ENCODE measurements at regions not wholly inside any gene's neighbourhood (a gene's known extent, or its start where the extent isn't known, plus 50 kb on each side); places are given as distances from the start of the nearest gene placed in this dataset.

DNA sequence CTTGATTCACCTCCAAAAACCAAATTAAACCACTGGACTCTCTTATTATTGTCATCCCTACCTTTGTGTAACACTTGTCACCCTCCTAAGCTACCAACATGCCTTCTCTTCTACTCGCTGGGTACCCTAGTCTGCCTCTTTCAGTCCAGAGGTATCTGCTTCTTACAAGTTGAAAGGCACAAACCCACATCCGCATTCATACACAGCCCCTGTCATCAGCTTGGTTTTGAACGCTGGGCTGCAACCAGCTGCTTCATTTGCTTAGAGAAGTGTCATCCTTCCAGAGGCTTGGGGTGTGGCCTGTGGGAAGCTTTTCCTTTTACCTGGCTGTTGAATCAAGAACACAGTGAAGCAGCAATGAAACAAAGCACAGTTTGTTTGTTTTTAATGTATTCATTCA is 138.8 kb upstream of the WWC1 start:
- H3K4me3 Mint-ChIP-seq = no peak overlapping the region
- H3K9me3 Mint-ChIP-seq = peaks cover 0 to 3% (median 0%) of the 10 kb centered on the region in 9 donors
- peaks cover 0 to 37% (median 11%) of the 10 kb centered on the region in 5 donors for H3K27me3 Mint-ChIP-seq
- H3K36me3 Mint-ChIP-seq = no peaks in the 10 kb centered on the region
- POLR2A ChIA-PET = no interaction called here
- DNase-seq (peak in 1 of 10 donors; percentile 6), ATAC-seq (no peak)
- no peak overlapping the region for H3K27ac Mint-ChIP-seq
- H3K4me1 Mint-ChIP-seq = no peaks in the 10 kb centered on the region

DNA sequence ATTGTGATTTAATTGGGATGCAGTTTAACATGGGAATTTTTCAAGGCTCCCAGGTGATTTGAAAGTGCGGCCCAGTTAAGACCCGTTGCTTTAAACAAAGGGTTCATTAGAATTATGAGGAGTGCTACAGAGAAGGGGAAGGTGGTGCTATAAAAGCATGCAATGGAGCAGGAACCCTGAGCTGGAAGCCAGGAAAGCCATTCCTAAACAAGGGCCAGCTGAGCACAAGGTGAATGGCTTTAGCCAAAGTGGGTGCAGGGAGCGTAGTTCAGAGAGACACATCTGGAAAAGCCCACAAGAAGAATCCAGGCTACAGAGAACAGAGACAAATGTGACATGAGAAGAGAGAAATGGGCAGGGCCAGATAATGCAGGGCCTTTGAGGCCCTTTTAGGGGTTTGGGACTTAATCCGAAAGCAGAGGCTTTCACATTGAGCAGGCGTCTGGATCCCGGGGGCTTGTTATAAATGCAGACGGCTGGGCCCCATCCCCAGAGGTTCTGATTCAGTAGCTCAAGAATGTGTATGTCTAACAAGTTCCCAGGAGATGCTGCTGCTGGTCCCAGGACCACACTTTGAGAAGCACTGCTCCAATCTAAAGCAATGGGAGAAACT is 138.1 kb upstream of the WWC1 start:
- Mint-ChIP-seq H3K4me3 (no peak overlapping the region), H3K27me3 (peaks cover 2 to 37% (median 11%) of the 10 kb centered on the region in 5 donors), H3K27ac (no peak overlapping the region), H3K9me3 (peaks cover 0 to 3% (median 0%) of the 10 kb centered on the region in 9 donors), H3K36me3 (no peaks in the 10 kb centered on the region), H3K4me1 (no peaks in the 10 kb centered on the region)
- POLR2A ChIA-PET = no interaction called here
- no peak for DNase-seq
- no peak for ATAC-seq

- H3K27ac Mint-ChIP-seq = no peak overlapping the region
- peaks cover 0 to 3% (median 0%) of the 10 kb centered on the region in 9 donors for H3K9me3 Mint-ChIP-seq
- H3K36me3 Mint-ChIP-seq = no peaks in the 10 kb centered on the region
- H3K4me3 Mint-ChIP-seq = no peak overlapping the region
- no peaks in the 10 kb centered on the region for H3K4me1 Mint-ChIP-seq
- DNase-seq (no peak), ATAC-seq (no peak)
- POLR2A ChIA-PET = interaction anchor here (0.6 kb wide), 1 partner anchor 1308 kb away, joined by 7 read pairs; no protein-coding TSS in a partner anchor
- H3K27me3 Mint-ChIP-seq = peaks cover 2 to 36% (median 11%) of the 10 kb centered on the region in 5 donors
Measured at GRCh38 chr5:168153876-168154270, 137.6 kb upstream of the WWC1 start.

DNA sequence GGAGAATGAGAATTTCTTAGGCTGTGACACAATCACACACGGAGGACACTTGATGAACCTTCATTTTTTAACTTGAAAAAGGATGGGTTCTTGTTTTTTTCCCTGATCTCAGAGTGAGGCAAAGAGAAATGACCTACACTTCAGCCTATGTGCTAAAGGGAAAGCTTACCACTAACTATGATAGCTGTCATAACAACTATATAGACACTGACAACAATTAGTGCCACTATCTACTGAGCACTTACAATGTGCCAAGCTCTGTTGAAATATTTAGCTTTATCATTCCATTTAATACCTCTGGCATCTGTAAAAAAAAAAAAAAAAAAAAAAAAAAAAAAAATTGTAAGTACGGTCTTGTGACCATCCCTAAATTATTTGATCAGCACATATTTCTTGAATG is 135.9 kb upstream of the WWC1 start:
- Mint-ChIP-seq H3K27me3 (peaks cover 2 to 25% (median 6%) of the 10 kb centered on the region in 5 donors), H3K4me1 (no peaks in the 10 kb centered on the region), H3K4me3 (no peak overlapping the region), H3K36me3 (no peaks in the 10 kb centered on the region), H3K27ac (no peak overlapping the region), H3K9me3 (peaks cover 0 to 3% (median 0%) of the 10 kb centered on the region in 9 donors)
- POLR2A ChIA-PET = no interaction called here
- no peak for ATAC-seq
- DNase-seq = no peak

DNA sequence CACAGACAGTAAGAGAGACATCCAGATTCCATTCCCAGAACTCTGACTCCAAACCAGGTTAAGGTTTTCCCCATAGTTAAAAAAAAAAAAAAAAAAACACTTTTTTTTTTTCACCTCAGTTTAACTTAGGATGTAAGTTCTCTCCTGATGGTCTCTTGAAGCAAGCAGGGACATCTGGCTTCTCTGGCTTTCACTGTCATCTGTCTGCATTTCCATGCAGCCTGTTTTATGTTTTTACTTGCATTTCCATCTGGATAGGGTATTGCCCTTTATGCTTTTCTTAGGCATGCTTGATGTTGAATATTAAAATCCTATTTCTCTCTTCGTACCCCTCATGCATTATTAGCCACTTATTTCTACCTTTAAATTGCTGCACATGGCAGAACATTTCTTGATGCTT is 135.3 kb upstream of the WWC1 start:
- H3K27ac Mint-ChIP-seq = no peak overlapping the region
- ATAC-seq (no peak), DNase-seq (no peak)
- no peaks in the 10 kb centered on the region for H3K36me3 Mint-ChIP-seq
- POLR2A ChIA-PET = no interaction called here
- no peak overlapping the region for H3K4me3 Mint-ChIP-seq
- no peaks in the 10 kb centered on the region for H3K4me1 Mint-ChIP-seq
- peaks cover 2 to 21% (median 4%) of the 10 kb centered on the region in 5 donors for H3K27me3 Mint-ChIP-seq
- peaks cover 0 to 3% (median 0%) of the 10 kb centered on the region in 9 donors for H3K9me3 Mint-ChIP-seq

DNA sequence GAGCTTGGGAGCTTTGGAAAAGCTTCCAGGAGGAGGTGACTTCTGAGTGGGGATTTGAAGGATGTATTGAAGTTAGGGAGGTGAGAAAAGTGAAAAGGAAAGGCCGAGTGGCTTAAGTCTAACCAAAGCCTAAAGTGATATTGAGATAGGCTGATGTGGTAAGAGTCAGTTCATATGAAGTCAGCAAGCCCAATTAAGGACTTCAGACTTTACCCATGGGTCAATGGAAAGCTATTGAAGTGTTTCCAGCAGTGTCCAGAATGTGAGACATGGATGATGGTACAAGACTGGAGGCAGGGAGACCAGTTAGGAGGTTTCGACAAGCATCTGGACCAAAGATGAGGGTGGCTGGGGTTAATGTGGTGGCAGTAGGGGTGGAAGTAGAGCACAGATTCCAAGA is 134.3 kb upstream of the WWC1 start:
- H3K4me1 Mint-ChIP-seq = no peaks in the 10 kb centered on the region
- no peak overlapping the region for H3K4me3 Mint-ChIP-seq
- peaks cover 3 to 20% (median 4%) of the 10 kb centered on the region in 5 donors for H3K27me3 Mint-ChIP-seq
- H3K36me3 Mint-ChIP-seq = no peaks in the 10 kb centered on the region
- ATAC-seq (no peak), DNase-seq (no peak)
- POLR2A ChIA-PET = interaction anchor here (0.6 kb wide), 1 partner anchor 914 kb away, joined by 6 read pairs; no protein-coding TSS in a partner anchor
- H3K9me3 Mint-ChIP-seq = peaks cover 0 to 3% (median 0%) of the 10 kb centered on the region in 9 donors
- no peak overlapping the region for H3K27ac Mint-ChIP-seq

DNA sequence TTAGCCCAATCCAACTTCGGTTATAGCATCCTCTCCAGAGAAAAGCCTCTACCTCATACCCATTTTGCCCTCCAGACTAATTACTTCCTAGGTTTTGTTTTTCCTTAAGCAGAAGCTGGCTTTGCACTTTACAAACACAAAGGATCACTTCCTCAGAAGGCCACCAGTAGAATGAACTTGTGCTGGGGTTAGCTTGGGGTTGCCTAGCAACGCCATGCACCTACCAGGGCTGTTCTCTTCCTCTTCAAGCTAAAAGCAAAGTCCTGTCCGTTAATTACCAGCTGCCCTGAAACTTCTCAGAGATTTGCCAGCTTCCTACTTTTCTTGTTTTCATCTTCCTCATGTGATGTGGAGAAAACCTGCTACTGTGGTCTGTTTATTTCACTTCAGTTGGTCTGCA is 132.0 kb upstream of the WWC1 start:
- Mint-ChIP-seq H3K9me3 (peaks cover 0 to 3% (median 0%) of the 10 kb centered on the region in 9 donors), H3K27me3 (peaks cover 2 to 18% (median 4%) of the 10 kb centered on the region in 5 donors), H3K4me1 (no peaks in the 10 kb centered on the region), H3K27ac (no peak overlapping the region), H3K4me3 (no peak overlapping the region), H3K36me3 (no peaks in the 10 kb centered on the region)
- POLR2A ChIA-PET = no interaction called here
- no peak for DNase-seq
- ATAC-seq = no peak

DNA sequence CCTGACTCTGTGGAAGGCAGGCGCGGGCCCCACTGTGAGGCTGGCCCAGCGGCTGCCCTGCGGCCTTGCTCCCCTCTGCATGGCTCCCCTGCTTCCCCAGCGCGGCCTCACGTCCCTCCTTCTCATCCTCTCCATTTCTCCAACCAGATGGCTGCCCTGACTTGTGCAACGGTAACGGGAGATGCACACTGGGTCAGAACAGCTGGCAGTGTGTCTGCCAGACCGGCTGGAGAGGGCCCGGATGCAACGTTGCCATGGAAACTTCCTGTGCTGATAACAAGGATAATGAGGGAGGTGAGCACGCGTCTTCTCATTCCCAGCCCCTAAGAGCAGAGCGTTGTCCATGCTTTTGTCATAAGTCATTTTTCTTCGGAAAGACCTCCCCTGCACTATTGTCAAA is 129.0 kb upstream of the WWC1 start:
- H3K9me3 Mint-ChIP-seq = peaks cover 0 to under 1% (median 0%) of the 10 kb centered on the region in 9 donors
- no peak for ATAC-seq
- H3K27ac Mint-ChIP-seq = no peak overlapping the region
- H3K27me3 Mint-ChIP-seq = peaks cover 0 to 9% (median 3%) of the 10 kb centered on the region in 5 donors
- H3K4me1 Mint-ChIP-seq = peaks cover 0 to 5% (median 0%) of the 10 kb centered on the region in 4 donors
- no peak for DNase-seq
- no peaks in the 10 kb centered on the region for H3K36me3 Mint-ChIP-seq
- H3K4me3 Mint-ChIP-seq = no peak overlapping the region
- POLR2A ChIA-PET = no interaction called here

DNA sequence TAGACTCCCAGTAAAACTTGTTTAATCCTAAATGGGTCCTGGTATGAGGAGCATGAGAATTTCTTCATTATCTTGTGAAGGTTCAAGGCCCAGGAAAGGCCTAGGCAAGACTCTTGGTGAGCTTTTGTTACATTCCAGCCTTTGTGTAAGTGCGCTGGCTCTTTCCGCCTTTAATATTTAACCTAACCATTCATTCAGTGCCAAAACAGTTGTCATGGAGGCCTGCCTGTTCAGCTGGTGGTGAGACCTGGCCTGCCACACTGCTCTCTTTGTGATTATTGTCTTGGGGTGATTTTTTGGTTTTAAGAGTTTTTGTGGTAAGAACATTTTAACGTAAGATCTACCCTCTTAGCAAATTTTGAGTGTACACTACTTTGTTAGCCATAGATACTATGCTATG is 127.5 kb upstream of the WWC1 start:
- DNase-seq (no peak), ATAC-seq (no peak)
- peaks cover 0 to 5% (median 0%) of the 10 kb centered on the region in 4 donors for H3K4me1 Mint-ChIP-seq
- POLR2A ChIA-PET = no interaction called here
- H3K27ac Mint-ChIP-seq = no peak overlapping the region
- no peak overlapping the region for H3K4me3 Mint-ChIP-seq
- no peaks in the 10 kb centered on the region for H3K9me3 Mint-ChIP-seq
- H3K27me3 Mint-ChIP-seq = peaks cover 0 to 9% (median 0%) of the 10 kb centered on the region in 5 donors
- H3K36me3 Mint-ChIP-seq = no peaks in the 10 kb centered on the region

- peaks cover 0 to 5% (median 0%) of the 10 kb centered on the region in 4 donors for H3K4me1 Mint-ChIP-seq
Measured at GRCh38 chr5:168165221-168165914, 126.1 kb upstream of the WWC1 start.

DNA sequence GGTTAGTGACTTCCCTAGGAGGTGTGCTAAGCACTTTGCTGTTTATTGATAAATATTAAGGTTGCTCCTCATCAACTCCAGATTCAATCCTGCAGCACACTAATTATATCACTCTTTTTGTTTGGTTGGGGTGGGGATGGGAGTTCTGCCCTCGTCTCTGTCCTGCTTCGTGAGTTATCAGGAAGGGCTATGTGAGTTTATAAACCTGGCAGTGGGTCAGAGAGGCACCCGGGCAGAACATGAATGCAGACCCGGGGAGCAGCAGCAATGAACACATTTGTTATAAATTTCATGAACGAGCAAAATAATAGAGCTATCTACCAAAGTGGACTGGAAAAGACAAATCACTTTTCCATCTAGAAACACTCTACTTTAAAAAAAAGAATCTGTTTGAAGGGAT is 125.5 kb upstream of the WWC1 start:
- Mint-ChIP-seq H3K36me3 (no peaks in the 10 kb centered on the region), H3K27ac (peak overlapping the region in 1 of 10 donors; percentile 21), H3K4me1 (peaks cover 0 to 5% (median 0%) of the 10 kb centered on the region in 4 donors), H3K27me3 (peaks cover 0 to 15% (median 4%) of the 10 kb centered on the region in 5 donors), H3K9me3 (no peaks in the 10 kb centered on the region), H3K4me3 (no peak overlapping the region)
- ATAC-seq (no peak), DNase-seq (no peak)
- POLR2A ChIA-PET = no interaction called here

More at GRCh38 chr5:168165221-168165914, 126.1 kb upstream of the WWC1 start:
- ATAC-seq = no peak
- peaks cover 0 to 15% (median 3%) of the 10 kb centered on the region in 5 donors for H3K27me3 Mint-ChIP-seq
- peak overlapping the region in 1 of 10 donors; percentile 21 for H3K27ac Mint-ChIP-seq
- POLR2A ChIA-PET = no interaction called here
- H3K9me3 Mint-ChIP-seq = no peaks in the 10 kb centered on the region
- DNase-seq = no peak
- H3K36me3 Mint-ChIP-seq = no peaks in the 10 kb centered on the region
- H3K4me3 Mint-ChIP-seq = no peak overlapping the region

- Mint-ChIP-seq H3K4me3 (no peak overlapping the region), H3K27ac (no peak overlapping the region)
- POLR2A ChIA-PET = no interaction called here
Measured at GRCh38 chr5:168167338-168167737, 124.1 kb upstream of the WWC1 start.

DNA sequence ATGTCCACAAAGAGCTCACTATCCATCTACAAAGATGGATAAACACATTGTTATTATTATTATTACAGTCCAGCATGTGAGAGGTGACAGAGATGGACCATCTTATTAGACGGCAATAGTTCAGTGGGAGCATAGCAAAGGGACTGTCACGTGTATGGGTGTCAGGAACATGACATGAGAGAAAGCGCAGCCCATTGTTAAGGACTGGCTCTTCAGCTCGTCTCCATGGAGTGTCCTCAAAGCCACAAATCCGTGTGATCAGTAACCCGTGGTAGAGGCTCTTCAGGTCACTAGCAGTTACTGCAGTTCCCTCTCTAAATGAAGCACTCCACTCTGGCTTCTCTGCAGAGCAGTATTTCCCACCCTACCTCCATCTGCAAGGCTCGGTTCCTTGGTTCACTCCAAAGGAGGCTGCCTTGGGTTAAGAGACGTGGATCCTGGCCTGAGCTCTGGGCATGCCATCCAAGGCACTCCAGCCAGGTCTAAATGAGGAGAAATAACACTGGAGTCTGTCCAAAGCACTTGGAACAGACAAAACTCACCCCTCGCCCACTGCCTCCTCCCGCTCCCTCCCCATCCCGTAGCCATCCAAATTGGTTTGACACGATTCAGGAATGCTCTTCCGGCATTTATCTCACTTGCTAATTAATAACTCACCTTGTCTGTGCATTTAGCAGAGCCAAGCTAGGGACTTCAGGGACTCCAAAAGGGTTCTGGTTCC is 122.3 kb upstream of the WWC1 start:
- Mint-ChIP-seq H3K9me3 (no peaks in the 10 kb centered on the region), H3K36me3 (no peaks in the 10 kb centered on the region), H3K27me3 (peaks cover 0 to 10% (median 2%) of the 10 kb centered on the region in 5 donors), H3K4me1 (peaks cover 0 to 5% (median 0%) of the 10 kb centered on the region in 4 donors), H3K27ac (no peak overlapping the region), H3K4me3 (no peak overlapping the region)
- DNase-seq (no peak), ATAC-seq (no peak)
- POLR2A ChIA-PET = no interaction called here

More at GRCh38 chr5:168167338-168167737, 124.1 kb upstream of the WWC1 start:
- ATAC-seq (no peak), DNase-seq (no peak)
- Mint-ChIP-seq H3K27me3 (peaks cover 0 to 12% (median 2%) of the 10 kb centered on the region in 5 donors), H3K4me1 (peaks cover 0 to 5% (median 0%) of the 10 kb centered on the region in 4 donors), H3K36me3 (no peaks in the 10 kb centered on the region), H3K9me3 (no peaks in the 10 kb centered on the region)
